SK-N-SH treated with all-trans-retinoic acid at 6 μM for 48 hours (cell line): ENCODE measurements at regions not wholly inside any gene's neighbourhood (a gene's known extent, or its start where the extent isn't known, plus 50 kb on each side); places are given as distances from the start of the nearest gene placed in this dataset.

ENCODE experiments used
- ARNTL ChIP-seq: fragments of 450-650 bp; formaldehyde crosslinking; IDR thresholded peaks from 2 replicates; pipeline ENCODE4 v1.5.0; 2020; ENCODE audit warnings: low read depth, mild to moderate bottlenecking, moderate library complexity, borderline replicate concordance
- CSDC2 ChIP-seq: fragments of 250-450 bp; sonication (Bioruptor Pico); IDR thresholded peaks from 2 replicates; pipeline ENCODE4 v1.5.0; 2020; ENCODE audit warnings: mild to moderate bottlenecking, moderate library complexity
- GLIS3 ChIP-seq: fragments of 250-450 bp; sonication (Bioruptor Pico); IDR thresholded peaks from 2 replicates; pipeline ENCODE4 v1.5.0; 2020; ENCODE audit warnings: mild to moderate bottlenecking, moderate library complexity
- ISL1 ChIP-seq: fragments of 250-450 bp; sonication (Bioruptor Pico); IDR thresholded peaks from 2 replicates; pipeline ENCODE4 v2.1.2; 2022; ENCODE audit warnings: mild to moderate bottlenecking, moderate library complexity
- PATZ1 ChIP-seq: fragments of 250-450 bp; sonication (Bioruptor Pico); IDR thresholded peaks from 2 replicates; pipeline ENCODE4 v1.8.0; 2020; ENCODE audit warnings: mild to moderate bottlenecking, moderate library complexity, borderline replicate concordance
- RARB ChIP-seq: fragments of 250-450 bp; sonication (Bioruptor Pico); IDR thresholded peaks from 2 replicates; pipeline ENCODE4 v1.8.0; 2021; ENCODE audit warnings: mild to moderate bottlenecking, moderate library complexity
- SNAI2 ChIP-seq: fragments of 250-450 bp; sonication (Bioruptor Pico); IDR thresholded peaks from 2 replicates; pipeline ENCODE4 v1.5.0; 2020; ENCODE audit warnings: mild to moderate bottlenecking, moderate library complexity
- ZC3H10 ChIP-seq: fragments of 250-450 bp; sonication (Bioruptor Pico); IDR thresholded peaks from 2 replicates; pipeline ENCODE4 v1.5.1; 2021; ENCODE audit warnings: mild to moderate bottlenecking, moderate library complexity

- TF ChIP-seq PATZ1 (CRISPR knock-in tag), result no peak
- TF ChIP-seq SNAI2 (CRISPR knock-in tag), result no peak
- TF ChIP-seq RARB (CRISPR knock-in tag), result no peak
- no peak for TF ChIP-seq ZC3H10 (CRISPR knock-in tag)
- no peak for TF ChIP-seq ARNTL (CRISPR knock-in tag)
- TF ChIP-seq ISL1 (CRISPR knock-in tag), result no peak
- no peak for TF ChIP-seq CSDC2
- no peak for TF ChIP-seq GLIS3 (CRISPR knock-in tag)
Measured at GRCh38 chr12:61397668-61398067, 862.5 kb upstream of the USP15 start.
